Mesendoderm (in vitro differentiated cells): ENCODE measurements at regions not wholly inside any gene's neighbourhood (a gene's known extent, or its start where the extent isn't known, plus 50 kb on each side); places are given as distances from the start of the nearest gene placed in this dataset.
A peak's percentile ranks its signal among the peaks of the same experiment; 100 is the strongest.

Experiments used
- DNase-seq: peaks from one replicate; pipeline ENCODE4 v3.0.0; 2013
- H2AK5ac ChIP-seq: 2 replicates; pipeline ENCODE4 v1.6.1; 2013; ENCODE audit warnings: low read length, inconsistent platforms
- H2BK120ac ChIP-seq: 2 replicates; pipeline ENCODE4 v1.6.1; 2013; ENCODE audit warnings: low read depth, mild to moderate bottlenecking, low read length, moderate library complexity, mixed read lengths
- H2BK15ac ChIP-seq: replicated peaks from 2 replicates; pipeline ENCODE4 v1.6.1; 2013; ENCODE audit warnings: low read depth, mild to moderate bottlenecking, moderate library complexity
- H2BK5ac ChIP-seq: 2 replicates; pipeline ENCODE4 v1.6.1; 2013; ENCODE audit warnings: low read length, inconsistent platforms
- H3K18ac ChIP-seq: 2 replicates; pipeline ENCODE4 v1.6.1; 2013; ENCODE audit warnings: mild to moderate bottlenecking, low read length, mixed read lengths
- H3K23ac ChIP-seq: one replicate; pipeline ENCODE4 v1.6.1; 2013; ENCODE audit warnings: low read length
- H3K27ac ChIP-seq: 2 replicates; pipeline ENCODE4 v1.5.1; 2013; ENCODE audit warnings: low read depth, mild to moderate bottlenecking, inconsistent platforms, low read length, moderate library complexity
- H3K27me3 ChIP-seq: 2 replicates; pipeline ENCODE4 v1.6.1; 2013; ENCODE audit warnings: low read length, control low read depth, mild to moderate bottlenecking, inconsistent platforms; ENCODE audit not compliant: insufficient read depth, poor library complexity
- H3K36me3 ChIP-seq: 2 replicates; pipeline ENCODE4 v1.6.1; 2013; ENCODE audit warnings: low read length, inconsistent platforms; ENCODE audit not compliant: control insufficient read depth, insufficient read depth
- H3K4ac ChIP-seq: one replicate; pipeline ENCODE4 v1.6.1; 2013; ENCODE audit warnings: low read depth, mild to moderate bottlenecking, low read length, moderate library complexity
- H3K4me1 ChIP-seq: 2 replicates; pipeline ENCODE4 v1.6.1; 2013; ENCODE audit warnings: low read depth, low read length, inconsistent platforms; ENCODE audit not compliant: control insufficient read depth
- H3K4me2 ChIP-seq: 2 replicates; pipeline ENCODE4 v1.6.1; 2013; ENCODE audit warnings: low read length
- H3K4me3 ChIP-seq: 2 replicates; pipeline ENCODE4 v1.5.1; 2013; ENCODE audit warnings: mild to moderate bottlenecking, low read length
- H3K56ac ChIP-seq: one replicate; pipeline ENCODE4 v1.6.1; 2013; ENCODE audit warnings: low read length
- H3K79me1 ChIP-seq: 2 replicates; pipeline ENCODE4 v1.6.1; 2013; ENCODE audit warnings: low read length, inconsistent platforms
- H3K79me2 ChIP-seq: 2 replicates; pipeline ENCODE4 v1.6.1; 2013; ENCODE audit warnings: mild to moderate bottlenecking, low read length; ENCODE audit not compliant: control insufficient read depth, insufficient read depth
- H3K9ac ChIP-seq: 2 replicates; pipeline ENCODE4 v1.6.1; 2013; ENCODE audit warnings: low read length, inconsistent platforms
- H4K5ac ChIP-seq: one replicate; pipeline ENCODE4 v1.6.1; 2013; ENCODE audit warnings: low read length
- H4K8ac ChIP-seq: one replicate; pipeline ENCODE4 v1.6.1; 2013; ENCODE audit warnings: low read depth, mild to moderate bottlenecking, control low read depth, low read length, moderate library complexity
- WGBS: extraction: QIAGEN DNeasy Blood & Tissue Kit; methylation state at CpG from one replicate; pipeline ENCODE4 v1.1.7; 2013; ENCODE audit warnings: low lambda C conversion rate, missing lambda C conversion rate; ENCODE audit not compliant: insufficient coverage; ENCODE audit errors: extremely low coverage; 5-methylcytosine and 5-hydroxymethylcytosine counted together

DNA sequence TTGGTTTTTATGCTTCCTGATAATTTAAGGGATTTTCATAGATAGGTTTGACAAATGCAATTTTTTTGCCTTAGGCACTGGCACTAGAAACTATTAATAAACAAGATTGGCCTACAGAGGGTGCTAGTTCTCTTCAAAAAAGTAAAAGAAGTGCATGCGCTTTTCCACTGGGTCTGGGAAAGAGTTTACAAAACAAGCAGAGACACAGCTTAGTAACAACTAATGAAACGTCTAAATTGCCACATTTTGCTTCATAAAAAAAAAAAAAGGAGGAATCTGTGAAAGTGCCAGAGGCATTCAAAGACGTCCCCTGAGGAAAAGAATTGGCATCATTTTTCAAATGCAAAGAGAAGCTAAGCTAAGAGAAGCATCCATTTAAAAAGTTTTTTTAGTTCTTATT, 58.3 kb upstream of the EEA1 start:
- H3K23ac ChIP-seq, result no peak overlapping the region
- peak overlapping the region; percentile 64 for H3K56ac ChIP-seq
- peaks cover 3% of the 10 kb centered on the region for H3K4me1 ChIP-seq
- no peak overlapping the region for H2BK15ac ChIP-seq
- H3K27ac ChIP-seq, result no peak overlapping the region
- no peak overlapping the region for H3K4me3 ChIP-seq
- H3K36me3 ChIP-seq, result no peaks in the 10 kb centered on the region
- no peak overlapping the region for H3K4me2 ChIP-seq
- no CpG with 5 or more reads among the region's 3 CpGs for WGBS
- no peak overlapping the region for H4K5ac ChIP-seq
- H2BK5ac ChIP-seq, result no peak overlapping the region
- H2BK120ac ChIP-seq, result no peak overlapping the region
- no peak overlapping the region for H3K18ac ChIP-seq
- DNase-seq, result peak; percentile 84
- H2AK5ac ChIP-seq, result no peak overlapping the region
- H3K9ac ChIP-seq, result no peak overlapping the region
- no peak overlapping the region for H3K4ac ChIP-seq
- H4K8ac ChIP-seq, result no peak overlapping the region
- no peaks in the 10 kb centered on the region for H3K79me1 ChIP-seq
- H3K27me3 ChIP-seq, result no peaks in the 10 kb centered on the region
- H3K79me2 ChIP-seq, result no peaks in the 10 kb centered on the region

DNA sequence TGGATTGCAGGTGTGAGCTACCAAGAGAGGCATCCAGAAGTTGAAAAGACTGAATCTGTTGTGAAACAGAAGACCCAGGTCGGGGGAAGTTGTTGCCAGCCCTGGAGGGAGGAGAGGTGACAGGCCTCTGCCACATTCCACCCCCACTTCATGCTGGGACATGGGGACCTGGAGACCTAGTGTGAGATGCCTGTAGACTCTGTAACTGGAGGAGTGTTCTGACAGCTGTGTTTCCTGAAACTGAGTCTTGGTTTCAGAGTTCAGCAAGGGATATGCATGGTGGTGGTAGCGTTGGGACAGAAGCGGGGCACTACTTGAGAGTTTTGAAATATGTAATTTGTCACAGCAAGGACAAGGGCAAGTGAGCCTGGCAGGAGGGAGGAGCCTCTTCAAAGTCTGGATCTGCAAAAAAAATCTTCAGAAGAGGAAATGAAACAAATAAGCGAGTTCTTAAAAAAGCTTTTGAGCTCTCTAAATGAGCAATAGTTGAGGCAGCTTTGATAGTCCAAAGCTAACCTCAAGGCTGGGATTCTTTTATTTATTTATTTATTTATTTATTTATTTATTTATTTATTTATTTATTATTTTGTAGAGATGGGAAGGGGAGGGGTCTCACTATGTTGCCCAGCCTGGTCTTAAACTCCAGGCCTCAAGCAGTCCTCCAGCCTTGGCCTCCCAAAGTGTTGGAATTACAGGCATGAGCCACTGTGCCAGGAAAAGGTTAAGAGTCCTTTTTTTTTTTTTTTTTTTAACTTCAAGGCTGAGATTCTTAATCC, 58.9 kb upstream of the EEA1 start:
- Histone ChIP-seq H2BK15ac (no peak overlapping the region), H3K79me1 (no peaks in the 10 kb centered on the region), H2AK5ac (no peak overlapping the region), H4K8ac (no peak overlapping the region), H3K18ac (no peak overlapping the region), H3K4me1 (peaks cover 3% of the 10 kb centered on the region), H4K5ac (no peak overlapping the region), H3K56ac (peak overlapping the region; percentile 73), H3K79me2 (no peaks in the 10 kb centered on the region), H3K27ac (no peak overlapping the region), H3K23ac (no peak overlapping the region), H3K4ac (no peak overlapping the region), H3K36me3 (no peaks in the 10 kb centered on the region), H3K4me2 (no peak overlapping the region), H2BK120ac (no peak overlapping the region), H2BK5ac (peak overlapping the region; percentile 50), H3K27me3 (no peaks in the 10 kb centered on the region), H3K4me3 (no peak overlapping the region), H3K9ac (no peak overlapping the region)
- DNase-seq, result peak; percentile 97
- no CpG with 5 or more reads among the region's 4 CpGs for WGBS

DNA sequence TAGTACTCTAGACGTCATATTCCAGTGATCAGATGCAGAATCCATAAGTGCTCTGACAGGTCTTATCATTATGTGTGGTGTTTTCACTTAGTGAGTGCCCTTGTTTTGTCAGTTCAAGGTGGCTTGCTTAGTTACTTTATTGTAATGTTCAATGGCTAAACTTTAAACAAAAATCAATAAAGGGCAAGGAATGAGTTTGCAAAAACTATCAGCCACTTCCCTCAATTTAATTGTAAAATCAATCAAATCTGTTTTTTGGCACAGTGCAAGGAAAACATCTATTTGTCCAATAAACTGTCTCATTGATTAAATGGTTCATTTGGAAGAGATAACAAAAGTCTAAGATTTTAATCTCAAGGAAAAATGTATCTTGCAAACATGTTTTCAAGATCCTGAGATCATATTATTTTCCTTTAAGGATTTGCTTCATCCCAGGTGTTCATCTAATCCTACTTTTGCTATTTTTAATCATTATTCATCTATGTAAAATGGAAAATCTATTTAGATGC, 59.6 kb upstream of the EEA1 start:
- Histone ChIP-seq H2BK5ac (no peak overlapping the region), H2BK120ac (no peak overlapping the region), H3K4ac (no peak overlapping the region), H3K4me1 (peaks cover 3% of the 10 kb centered on the region), H3K27ac (no peak overlapping the region), H3K27me3 (no peaks in the 10 kb centered on the region), H3K23ac (no peak overlapping the region), H2AK5ac (no peak overlapping the region), H3K56ac (no peak overlapping the region), H3K4me2 (no peak overlapping the region), H3K18ac (no peak overlapping the region), H3K79me1 (no peaks in the 10 kb centered on the region), H4K5ac (no peak overlapping the region), H3K9ac (no peak overlapping the region), H4K8ac (no peak overlapping the region), H2BK15ac (no peak overlapping the region), H3K36me3 (no peaks in the 10 kb centered on the region), H3K4me3 (no peak overlapping the region), H3K79me2 (no peaks in the 10 kb centered on the region)
- no peak for DNase-seq
- WGBS, result no CpG with 5 or more reads among the region's 1 CpG

DNA sequence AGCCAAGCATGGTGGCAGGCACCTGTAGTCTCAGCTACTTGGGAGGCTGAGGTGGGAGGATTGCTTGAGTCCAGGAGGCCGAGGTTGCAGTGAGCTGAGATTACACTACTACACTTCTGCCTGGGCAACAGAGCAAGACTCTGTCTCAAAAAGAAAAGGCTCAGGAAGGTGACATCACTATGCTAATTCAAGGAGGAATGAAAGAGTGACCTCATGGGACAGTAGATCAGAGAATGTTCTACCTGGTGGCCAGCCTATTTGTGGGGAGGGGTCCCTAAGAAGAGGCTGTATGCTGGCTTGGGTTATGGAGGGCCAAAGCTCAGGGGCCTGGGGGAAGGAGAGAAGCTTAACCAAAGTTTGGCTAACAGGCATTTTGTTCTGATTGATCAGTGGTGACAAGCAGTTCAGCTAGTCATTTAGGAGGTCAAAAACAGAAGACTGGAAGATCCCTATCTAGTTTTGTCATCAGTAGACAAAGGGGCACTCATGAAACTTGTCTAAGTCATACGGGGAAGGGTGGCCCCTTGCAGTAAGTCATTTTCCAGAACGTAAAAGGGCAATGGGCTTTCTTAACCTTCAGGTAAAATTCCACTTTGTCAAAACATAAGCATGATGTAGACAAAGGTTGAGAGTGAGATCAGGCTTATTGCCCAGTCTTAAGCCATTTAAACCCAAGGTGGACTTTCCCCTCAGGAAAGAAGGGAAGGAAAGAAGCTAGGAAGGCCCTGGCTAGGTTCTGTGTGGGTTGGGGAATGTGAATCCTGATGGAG, 60.8 kb upstream of the EEA1 start:
- no peaks in the 10 kb centered on the region for H3K79me2 ChIP-seq
- WGBS, result no CpG with 5 or more reads among the region's 3 CpGs

DNA sequence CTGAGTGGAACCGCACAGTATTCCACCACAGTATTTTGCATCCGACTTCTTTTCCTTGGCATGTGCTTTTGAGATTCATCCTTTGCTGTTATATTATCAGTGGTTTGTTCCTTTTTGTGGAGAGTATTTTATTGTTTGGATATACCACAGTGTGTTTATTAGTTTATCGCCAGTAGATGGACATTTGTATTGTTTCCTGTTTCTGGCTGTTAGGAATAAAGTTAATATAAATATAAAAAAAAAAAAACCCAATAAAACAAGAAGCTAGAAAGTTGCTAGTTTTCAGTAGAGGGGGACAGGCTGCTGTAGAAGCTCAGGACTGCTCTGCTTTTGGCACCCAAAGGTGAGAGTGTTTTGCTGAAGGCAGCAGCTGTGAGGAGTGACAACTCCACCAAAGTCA, 62.0 kb upstream of the EEA1 start:
- Histone ChIP-seq H2AK5ac (no peak overlapping the region), H3K18ac (no peak overlapping the region), H3K79me1 (no peaks in the 10 kb centered on the region), H4K5ac (no peak overlapping the region), H4K8ac (no peak overlapping the region), H3K23ac (no peak overlapping the region), H2BK5ac (no peak overlapping the region), H3K56ac (no peak overlapping the region), H3K4me1 (peaks cover 3% of the 10 kb centered on the region), H3K9ac (no peak overlapping the region), H2BK120ac (peak overlapping the region; percentile 45), H3K27me3 (no peaks in the 10 kb centered on the region), H3K27ac (no peak overlapping the region), H3K4me2 (no peak overlapping the region), H3K4me3 (no peak overlapping the region), H2BK15ac (no peak overlapping the region), H3K36me3 (no peaks in the 10 kb centered on the region), H3K79me2 (no peaks in the 10 kb centered on the region), H3K4ac (no peak overlapping the region)
- WGBS, result no CpG with 5 or more reads among the region's 3 CpGs
- no peak for DNase-seq

More for the DNA sequence above, 60.8 kb upstream of the EEA1 start:
- no peak overlapping the region for H3K4me2 ChIP-seq
- H3K27ac ChIP-seq, result no peak overlapping the region
- no peak overlapping the region for H3K4ac ChIP-seq
- H4K5ac ChIP-seq, result no peak overlapping the region
- H2AK5ac ChIP-seq, result no peak overlapping the region
- H3K18ac ChIP-seq, result peak overlapping the region; percentile 19
- no peaks in the 10 kb centered on the region for H3K36me3 ChIP-seq
- DNase-seq, result peak; percentile 20
- no peak overlapping the region for H2BK5ac ChIP-seq
- no peaks in the 10 kb centered on the region for H3K79me1 ChIP-seq
- no peak overlapping the region for H3K4me3 ChIP-seq
- no peak overlapping the region for H3K56ac ChIP-seq
- H3K27me3 ChIP-seq, result no peaks in the 10 kb centered on the region
- H4K8ac ChIP-seq, result no peak overlapping the region
- H2BK15ac ChIP-seq, result no peak overlapping the region
- H3K23ac ChIP-seq, result no peak overlapping the region
- no peak overlapping the region for H2BK120ac ChIP-seq
- no peak overlapping the region for H3K9ac ChIP-seq
- peaks cover 3% of the 10 kb centered on the region for H3K4me1 ChIP-seq
